ENCODE measurements at regions not wholly inside any gene's neighbourhood (a gene's known extent, or its start where the extent isn't known, plus 50 kb on each side); places are given as distances from the start of the nearest gene placed in this dataset.

DNA sequence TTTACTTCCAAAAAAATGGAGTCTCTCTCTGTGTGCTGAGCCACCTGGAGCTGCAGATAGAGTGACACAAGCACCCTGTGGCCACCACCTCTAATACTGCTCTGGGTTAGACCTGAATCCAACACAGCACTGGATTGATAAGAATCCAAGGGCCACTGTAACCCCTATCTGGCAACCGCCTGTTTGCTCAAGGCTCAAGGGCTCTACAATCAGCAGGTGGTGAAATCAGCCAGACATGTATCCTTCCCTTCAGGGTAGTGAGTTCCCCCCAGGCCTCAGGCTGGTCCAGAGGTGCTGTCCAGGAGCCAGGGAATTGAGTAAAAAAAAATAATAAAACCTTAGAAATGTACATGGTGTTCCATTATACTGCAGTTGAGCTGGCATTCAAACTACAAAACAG is 509.0 kb downstream of the KIF4B start:
- TF ChIP-seq EZH2 (IDR thresholded peaks at IDR 0.05; ENCODE audit: borderline replicate concordance, low read depth, low read length, severe bottlenecking), result no peak
- TF ChIP-seq JUN (IDR thresholded peaks at IDR 0.05; ENCODE audit: borderline replicate concordance, insufficient read depth, insufficient read length, low read depth), result no peak
- TF ChIP-seq GATA2 (IDR thresholded peaks at IDR 0.05; ENCODE audit: insufficient read depth, insufficient read length, low read depth, low read length), result no peak
- TF ChIP-seq POLR2AphosphoS5 (IDR thresholded peaks at IDR 0.05; ENCODE audit: insufficient read depth, low read depth, low read length), result no peak
- no peak for TF ChIP-seq FOS (IDR thresholded peaks at IDR 0.05; ENCODE audit: borderline replicate concordance, insufficient read depth, low read length)
- TF ChIP-seq CTCF (IDR thresholded peaks at IDR 0.05; ENCODE audit: extremely low read depth in 1 of 2, insufficient read depth in 1 of 2, low read depth in 1 of 2, low read length in 2 of 2), result no peak
- TF ChIP-seq MAX (IDR thresholded peaks at IDR 0.05; ENCODE audit: insufficient read depth, insufficient read length), result no peak
- TF ChIP-seq MYC (IDR thresholded peaks at IDR 0.05; ENCODE audit: low read depth, low read length), result no peak
- no peak for TF ChIP-seq POLR2A (IDR thresholded peaks at IDR 0.05; ENCODE audit: low read depth, low read length)
- no peaks in the 10 kb centered on the region for H3K27me3 ChIP-seq (ENCODE audit: control insufficient read depth in 2 of 2, insufficient read depth in 2 of 2, low read length in 2 of 2)
- DNase-seq (ENCODE audit: low read depth, low spot score) (no peak), FAIRE-seq (no peak)
- no peak overlapping the region for H3K9ac ChIP-seq (replicated peaks; ENCODE audit: extremely low read depth, insufficient read depth, low read length)
- H3K9me1 ChIP-seq (replicated peaks; ENCODE audit: control insufficient read depth, extremely low read depth, insufficient read depth, low read length), result no peaks in the 10 kb centered on the region
- H3K27ac ChIP-seq (ENCODE audit: insufficient read depth, low read depth, low read length), result no peak overlapping the region
- dilution Hi-C loops (cut with MboI; ENCODE audit: extremely low pct_ligation_motif_present, low sequenced_read_pairs), result no loop called here
- intact Hi-C loops (cut with micrococcal nuclease), result no loop called here
- H3K9me3 ChIP-seq (replicated peaks; ENCODE audit: control insufficient read depth, insufficient read depth, low read length), result peaks cover 5% of the 10 kb centered on the region
- no peaks in the 10 kb centered on the region for H3K79me2 ChIP-seq (ENCODE audit: control insufficient read depth, insufficient read depth, low read length)
- no peak overlapping the region for H2AFZ ChIP-seq (ENCODE audit: low read depth, low read length)
- H3K36me3 ChIP-seq (ENCODE audit: control insufficient read depth in 2 of 2, extremely low read depth in 1 of 2, insufficient read depth in 2 of 2, low read length in 2 of 2), result no peaks in the 10 kb centered on the region
- POLR2A ChIA-PET, result no interaction called here
- H3K4me2 ChIP-seq (ENCODE audit: insufficient read depth, low read length), result no peak overlapping the region
- no peak overlapping the region for H3K4me3 ChIP-seq (replicated peaks in 1 of 3; ENCODE audit: insufficient read depth in 1 of 3, low read depth in 1 of 3, low read length in 3 of 3)
- H4K20me1 ChIP-seq (replicated peaks; ENCODE audit: control insufficient read depth, extremely low read depth, insufficient read depth, low read length), result no peaks in the 10 kb centered on the region
- CTCF ChIA-PET, result no interaction called here
- no peaks in the 10 kb centered on the region for H3K4me1 ChIP-seq (ENCODE audit: control insufficient read depth, extremely low read depth, insufficient read depth, low read length)
- no TSS peak for BruUV-seq (replicated peaks)

Measured in endothelial cell of umbilical vein (primary cell).